TTC549 (cell line): ENCODE measurements at regions not wholly inside any gene's neighbourhood (a gene's known extent, or its start where the extent isn't known, plus 50 kb on each side); places are given as distances from the start of the nearest gene placed in this dataset.

Experiments used
- FAIRE-seq: peaks from 2 replicates; lab custom pipeline; 2012; peaks lifted over from hg19 to GRCh38; lab: Jason Lieb, UNC

DNA sequence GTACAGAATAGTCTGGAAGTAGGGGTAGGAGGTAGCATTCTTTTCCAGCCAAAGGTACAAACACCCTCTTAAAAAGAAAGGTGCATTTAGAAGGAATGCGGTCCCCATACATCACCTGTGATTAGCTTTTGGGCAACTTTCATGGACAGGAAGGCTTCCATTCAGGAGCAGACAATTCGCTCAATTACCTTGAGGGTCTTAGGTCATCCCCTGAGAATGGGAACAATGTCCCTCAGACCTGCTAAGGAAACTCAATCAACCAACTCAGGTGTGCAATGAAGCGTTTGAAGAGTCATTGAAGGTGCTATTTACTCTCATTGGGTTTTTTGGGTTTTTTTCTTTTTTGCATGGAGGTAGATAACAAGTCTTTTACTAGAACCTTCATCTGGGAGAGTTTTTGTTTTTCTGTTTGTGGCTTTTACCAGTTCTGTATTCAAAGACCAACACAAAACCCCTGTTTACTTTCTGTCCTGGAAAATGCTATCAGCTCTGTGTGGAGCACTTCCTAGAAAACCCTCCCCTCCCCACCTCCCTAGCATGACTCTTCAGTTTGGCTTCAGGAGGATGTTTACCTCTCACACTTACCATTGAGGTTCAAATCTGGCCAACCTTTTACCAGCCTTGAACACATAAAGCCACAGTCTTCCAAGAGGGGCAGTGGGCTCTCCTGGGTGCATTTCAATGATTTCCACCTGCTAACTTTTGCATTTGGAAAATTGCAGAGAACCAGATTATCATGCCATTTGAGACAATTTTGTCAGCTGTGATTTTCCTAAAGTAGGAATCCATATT, 271.2 kb upstream of the PRDM1 start:
- no peak for FAIRE-seq

DNA sequence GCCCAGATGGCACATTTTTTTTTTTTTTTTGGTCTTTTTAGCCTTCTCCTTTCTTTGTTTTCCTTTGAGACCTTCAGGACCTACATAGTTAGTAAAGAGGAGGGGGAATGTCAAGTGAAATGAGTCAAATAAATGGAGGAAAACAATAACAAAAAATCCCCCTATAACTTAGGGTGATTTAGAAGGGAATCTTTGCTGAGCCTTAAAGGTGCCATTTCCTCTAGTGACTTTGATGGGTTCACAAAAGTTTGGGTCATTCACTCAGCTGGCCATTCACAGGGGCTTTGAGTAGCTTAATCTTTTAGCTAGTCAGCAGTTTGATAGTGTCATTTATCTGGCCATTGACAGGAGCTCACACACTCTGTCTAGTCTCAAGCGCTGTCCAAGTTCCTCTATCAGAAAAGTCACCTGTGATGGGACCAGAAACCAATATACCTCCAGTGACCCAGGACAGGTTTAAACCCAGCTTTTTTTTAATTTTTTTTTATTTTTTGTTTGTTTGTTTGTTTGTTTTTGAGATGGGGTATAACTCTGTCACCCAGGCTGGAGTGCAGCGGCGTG, 275.1 kb upstream of the PRDM1 start:
- FAIRE-seq, result no peak

DNA sequence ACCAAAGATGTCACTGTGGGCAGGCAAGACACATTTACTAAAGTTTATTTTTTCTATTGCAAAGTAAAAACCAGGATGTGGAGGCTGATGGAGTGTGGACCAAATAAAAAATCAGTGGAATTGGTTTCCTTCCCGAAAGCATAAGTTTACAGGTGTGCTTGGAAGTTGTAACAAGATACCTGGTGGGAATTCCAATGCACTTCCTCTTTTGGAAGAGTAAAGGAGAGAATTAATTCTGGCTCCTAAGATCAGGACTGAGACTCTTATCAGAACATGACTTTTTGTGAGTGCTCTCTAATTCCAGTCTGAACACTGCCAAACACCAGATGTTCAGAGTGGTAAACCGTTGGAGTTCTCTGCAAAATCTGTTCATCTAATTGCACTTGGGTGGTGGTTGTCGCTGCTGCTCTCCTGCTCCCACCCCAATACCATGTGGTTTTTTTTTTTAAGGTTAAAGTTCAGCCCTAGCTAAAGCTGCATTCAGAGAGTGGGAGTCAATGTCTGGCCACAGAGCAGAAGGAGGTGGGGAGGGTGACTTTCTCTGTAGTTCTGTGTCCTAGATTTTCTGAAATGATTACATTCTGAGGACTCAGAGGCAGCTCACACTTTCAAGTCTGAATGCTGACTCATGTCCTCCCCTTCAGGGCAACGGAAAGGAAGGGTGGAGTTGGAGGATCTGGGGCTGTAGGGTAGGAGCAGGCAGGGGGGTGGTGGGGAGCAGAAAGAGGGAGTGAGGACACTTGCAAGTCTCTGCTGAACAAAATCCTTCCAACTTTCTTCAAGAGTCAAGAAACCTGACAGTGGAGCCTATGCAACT, 275.8 kb upstream of the PRDM1 start:
- no peak for FAIRE-seq

DNA sequence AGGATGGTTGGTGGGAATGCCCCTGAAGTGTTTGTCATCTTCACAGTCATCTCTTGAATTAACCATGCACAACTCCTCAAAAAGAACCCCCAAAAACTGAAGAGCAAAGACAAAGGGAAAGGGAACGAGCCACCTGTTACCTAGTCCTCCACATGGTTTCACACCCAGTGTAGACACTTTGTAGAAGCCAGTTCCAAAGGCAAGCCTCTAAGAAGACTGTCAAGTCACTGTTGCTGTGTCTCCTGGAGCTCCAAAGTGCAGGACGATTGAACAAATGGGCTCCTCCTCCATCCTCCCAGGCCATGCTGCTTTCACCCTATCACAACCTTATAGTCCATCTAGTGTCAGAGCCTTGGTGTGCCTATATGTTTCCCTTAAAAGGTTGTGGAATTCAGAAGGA, 277.6 kb upstream of the PRDM1 start:
- FAIRE-seq, result no peak

- FAIRE-seq, result no peak
These were observed 278.2 kb upstream of the PRDM1 start for GRCh38 chr6:105807905-105808304.

DNA sequence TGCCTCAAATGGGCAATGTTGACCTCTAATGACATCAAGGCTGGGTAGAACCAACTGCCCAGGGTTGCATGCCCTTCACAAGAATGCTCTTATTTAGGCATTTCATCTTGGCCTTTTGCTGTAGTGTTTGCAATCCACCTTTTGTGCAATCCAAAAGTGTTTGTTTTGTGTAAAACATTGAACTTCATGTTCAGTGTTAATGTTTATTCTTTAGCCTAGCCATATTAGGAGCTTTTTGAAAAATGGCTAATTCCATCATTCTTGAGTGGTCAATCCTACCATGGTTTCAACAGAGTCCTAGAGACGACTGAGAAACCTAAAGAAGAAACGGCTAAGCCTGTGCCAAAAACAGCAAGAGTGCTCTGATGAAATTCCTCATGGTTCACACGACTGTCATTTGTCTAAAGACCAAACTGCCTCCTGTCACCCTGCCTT, 279.6 kb upstream of the PRDM1 start:
- no peak for FAIRE-seq

GRCh38 chr6:105805501-105806023, 280.6 kb upstream of the PRDM1 start:
- FAIRE-seq, result no peak

GRCh38 chr6:105804424-105804823, 281.7 kb upstream of the PRDM1 start:
- FAIRE-seq, result no peak

DNA sequence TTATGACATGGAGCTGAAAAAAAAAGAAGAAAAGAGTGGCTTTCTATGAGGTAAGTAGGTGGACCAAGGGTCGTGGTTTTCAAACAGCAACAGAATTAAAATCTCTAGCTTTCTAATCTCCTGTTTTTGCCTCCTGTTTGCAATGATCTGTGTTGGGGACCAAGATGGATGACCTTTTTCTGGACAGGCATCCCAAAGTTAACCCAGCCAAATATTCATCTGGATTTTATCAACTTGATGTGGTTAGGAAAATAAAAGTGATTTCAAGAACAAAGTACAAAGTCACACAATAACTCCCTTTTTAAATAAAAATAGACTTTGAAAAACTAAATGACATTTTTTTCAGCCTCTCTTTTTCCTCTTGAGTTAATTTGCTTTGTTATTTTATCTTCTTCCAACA, 282.1 kb upstream of the PRDM1 start:
- no peak for FAIRE-seq

DNA sequence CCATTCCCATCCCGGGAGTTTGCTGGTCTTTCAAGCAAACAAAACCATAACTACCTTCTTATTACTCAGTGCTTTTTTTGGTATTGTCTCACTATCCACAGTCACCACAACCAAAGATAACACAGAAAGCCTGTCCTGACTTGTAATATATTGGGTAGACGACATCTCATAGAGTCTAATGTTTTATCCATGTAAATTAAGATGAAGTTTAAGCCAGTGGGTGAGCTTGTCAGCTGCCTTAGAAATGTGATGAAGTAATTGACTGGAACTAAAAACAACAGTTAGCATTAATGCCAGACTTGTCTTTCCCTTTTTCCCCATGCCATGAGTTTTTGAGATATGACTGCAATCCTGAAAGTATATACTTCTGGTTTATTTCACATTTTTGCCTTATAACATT, 282.7 kb upstream of the PRDM1 start:
- FAIRE-seq, result no peak

DNA sequence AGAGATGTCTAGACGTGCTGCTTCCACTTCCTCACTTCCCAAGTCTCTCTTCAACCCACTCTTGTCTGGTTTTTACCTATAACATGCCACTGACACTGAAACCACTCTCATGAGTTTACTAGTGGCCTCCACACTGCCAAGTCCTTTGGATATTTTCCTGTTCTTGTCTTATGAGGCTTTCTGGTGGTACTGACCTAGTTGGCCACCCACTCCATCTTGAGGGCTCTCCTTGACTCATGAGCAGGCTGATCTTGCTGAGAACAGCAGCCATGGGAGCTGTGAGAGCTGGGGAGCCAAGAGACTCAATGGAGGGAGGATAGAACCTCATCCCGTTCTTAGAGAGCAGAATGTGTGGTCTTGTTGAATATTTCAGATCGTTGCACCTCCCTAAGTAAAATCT, 283.4 kb upstream of the PRDM1 start:
- FAIRE-seq, result no peak

DNA sequence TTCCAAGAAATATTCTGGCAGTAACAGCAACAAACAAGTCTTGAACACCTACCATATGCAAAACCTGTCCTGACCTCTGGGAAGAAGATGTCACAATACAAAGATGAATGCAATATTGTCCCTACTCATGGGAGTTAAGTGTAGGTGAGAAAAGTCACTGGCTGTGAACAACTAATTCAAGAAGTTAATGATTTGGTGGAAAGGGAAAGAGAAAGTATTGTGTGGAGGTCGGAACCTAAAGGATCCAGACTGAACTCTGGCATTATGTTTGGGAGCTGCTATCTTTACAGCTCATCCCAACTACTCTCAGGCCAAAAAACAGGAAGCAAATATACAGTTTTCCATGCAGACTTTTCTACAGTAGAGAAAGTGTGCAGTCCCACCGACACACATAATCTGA, 285.3 kb upstream of the PRDM1 start:
- FAIRE-seq, result no peak

- FAIRE-seq, result no peak
These were observed 285.7 kb upstream of the PRDM1 start for GRCh38 chr6:105800398-105800797.

DNA sequence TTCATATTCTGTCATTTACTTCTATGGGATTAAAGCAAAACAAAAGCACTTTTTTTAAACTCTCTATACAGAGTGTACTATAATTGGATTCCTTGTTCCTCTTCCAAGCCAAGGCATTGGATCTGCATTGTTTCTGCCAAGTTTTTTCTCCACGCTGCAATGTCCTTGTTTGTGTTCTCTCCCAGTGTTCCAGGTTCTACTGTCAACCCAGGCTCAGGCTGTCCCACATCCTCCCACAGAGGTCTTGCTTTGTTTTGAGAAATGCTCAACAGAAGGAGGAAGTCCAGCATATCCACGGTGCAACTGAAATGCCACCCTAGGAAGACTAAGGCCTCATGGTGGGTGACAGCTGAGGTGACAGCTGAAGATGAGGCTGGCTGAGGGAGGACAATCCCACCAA, 287.1 kb upstream of the PRDM1 start:
- FAIRE-seq, result no peak

- no peak for FAIRE-seq
These were observed 288.1 kb upstream of the PRDM1 start for GRCh38 chr6:105797983-105798453.

DNA sequence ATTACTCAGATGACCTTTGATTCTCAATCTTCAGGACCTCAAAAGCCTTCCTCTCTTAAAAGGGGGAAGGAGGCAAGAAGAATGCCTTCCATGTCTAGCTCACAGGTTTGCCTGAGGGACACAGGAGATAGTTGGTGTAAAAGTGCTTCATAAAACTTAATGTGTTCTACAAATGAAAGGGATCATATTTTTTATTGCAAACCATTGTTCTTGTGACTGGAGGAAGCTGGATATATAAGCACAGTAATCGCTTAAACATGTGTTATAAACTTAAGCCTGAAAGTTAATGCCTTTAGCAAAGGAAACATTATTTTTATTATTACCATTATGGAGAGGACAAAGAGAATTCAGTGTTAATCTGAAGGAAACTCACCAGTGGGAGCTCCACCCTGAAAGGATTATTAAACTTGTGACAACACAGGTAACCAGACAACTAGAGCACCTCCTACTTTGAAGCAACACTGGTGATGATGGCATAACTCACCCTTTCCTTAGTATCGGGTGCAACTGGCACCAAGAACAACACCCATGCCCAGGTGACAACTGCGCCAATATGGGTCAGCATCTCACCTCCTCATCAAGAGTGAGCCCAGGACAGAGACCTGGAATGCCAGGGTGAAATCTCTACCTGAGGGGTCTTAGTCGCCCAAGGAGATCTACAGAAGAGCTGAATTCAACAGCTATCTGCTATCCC, 288.7 kb upstream of the PRDM1 start:
- no peak for FAIRE-seq

GRCh38 chr6:105795913-105796517, 290.1 kb upstream of the PRDM1 start:
- FAIRE-seq, result no peak

GRCh38 chr6:105795366-105795765, 290.8 kb upstream of the PRDM1 start:
- FAIRE-seq, result no peak

GRCh38 chr6:105794870-105795269, 291.3 kb upstream of the PRDM1 start:
- FAIRE-seq, result no peak

- FAIRE-seq, result no peak
These were observed 291.9 kb upstream of the PRDM1 start for GRCh38 chr6:105794239-105794638.

GRCh38 chr6:105793130-105793529, 293.0 kb upstream of the PRDM1 start:
- no peak for FAIRE-seq
